ENCODE measurements at regions not wholly inside any gene's neighbourhood (a gene's known extent, or its start where the extent isn't known, plus 50 kb on each side); places are given as distances from the start of the nearest gene placed in this dataset.

DNA sequence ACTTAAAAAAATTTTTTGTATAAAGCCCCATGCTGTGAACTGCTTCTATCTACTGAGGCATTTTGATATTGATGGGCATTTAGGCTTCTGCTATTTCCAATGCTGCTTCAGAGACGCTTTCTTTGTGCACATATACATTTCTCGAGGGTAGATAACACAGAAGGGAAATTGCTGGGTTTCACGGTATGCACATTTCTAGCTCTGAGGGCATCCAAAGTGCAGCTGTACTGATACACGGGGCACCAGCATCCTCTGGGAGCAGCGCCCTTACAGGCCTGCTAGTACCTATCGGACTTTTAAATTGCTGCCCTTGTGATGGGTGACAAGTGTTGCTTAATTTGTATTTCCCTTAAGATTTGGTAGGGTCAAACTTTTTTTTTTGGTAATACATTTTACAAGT lies 88.6 kb downstream of the KCTD15 start:
- Histone ChIP-seq H3K4me3 (no peak overlapping the region), H3K9me3 (replicated peaks) (no peaks in the 10 kb centered on the region), H3K27ac (no peak overlapping the region), H3K36me3 (no peaks in the 10 kb centered on the region), H3K4me1 (peaks cover 4% of the 10 kb centered on the region), H3K27me3 (no peaks in the 10 kb centered on the region)
- DNase-seq, result no peak

DNA sequence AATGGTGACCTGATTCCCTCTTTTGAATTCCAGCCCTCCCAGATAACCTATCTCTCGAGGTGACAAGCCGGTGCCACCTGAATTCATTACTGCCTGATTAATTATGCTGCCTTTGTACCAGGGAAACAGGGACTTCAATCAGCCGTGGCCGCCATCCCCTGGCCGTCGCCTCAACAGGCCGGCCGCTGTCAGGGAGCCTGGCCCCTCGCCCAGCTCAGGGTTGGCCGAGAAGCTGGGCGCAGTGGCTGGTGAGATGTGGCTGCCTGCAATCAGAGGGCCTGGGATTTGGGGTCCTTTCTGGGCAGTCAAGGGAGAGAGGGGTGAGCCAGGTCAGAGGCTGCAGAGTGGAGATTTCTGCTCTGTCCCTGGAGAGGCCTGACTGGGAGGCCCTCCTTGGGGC lies 91.2 kb downstream of the KCTD15 start:
- Histone ChIP-seq H3K27ac (no peak overlapping the region), H3K4me1 (peaks cover 5% of the 10 kb centered on the region; the same call in 1 of the 2 replicates), H3K36me3 (no peaks in the 10 kb centered on the region), H3K27me3 (no peaks in the 10 kb centered on the region), H3K9me3 (replicated peaks) (0 out of 2 replicates have a peak, but pooled peaks cover 2% of the 10 kb centered on the region), H3K4me3 (no peak overlapping the region)
- no peak for DNase-seq

- Histone ChIP-seq H3K27me3 (no peaks in the 10 kb centered on the region), H3K9me3 (replicated peaks) (0 out of 2 replicates have a peak, but pooled peaks cover 2% of the 10 kb centered on the region), H3K4me1 (peaks cover 5% of the 10 kb centered on the region; the same call in 1 of the 2 replicates), H3K27ac (no peak overlapping the region), H3K36me3 (no peaks in the 10 kb centered on the region), H3K4me3 (no peak overlapping the region)
- DNase-seq, result no peak
Measured at GRCh38 chr19:33888665-33889064, 92.0 kb downstream of the KCTD15 start.

- H3K27me3 ChIP-seq, result no peaks in the 10 kb centered on the region
- H3K27ac ChIP-seq, result no peak overlapping the region
- peaks cover 5% of the 10 kb centered on the region; the same call in 1 of the 2 replicates for H3K4me1 ChIP-seq
- 0 out of 2 replicates have a peak, but pooled peaks cover 2% of the 10 kb centered on the region for H3K9me3 ChIP-seq (replicated peaks)
- no peak for DNase-seq
- no peak overlapping the region for H3K4me3 ChIP-seq
- no peaks in the 10 kb centered on the region for H3K36me3 ChIP-seq
Measured at GRCh38 chr19:33890569-33890968, 93.9 kb downstream of the KCTD15 start.

- H3K9me3 ChIP-seq (replicated peaks), result 0 out of 2 replicates have a peak, but pooled peaks cover 2% of the 10 kb centered on the region
- peaks cover 5% of the 10 kb centered on the region; the same call in 1 of the 2 replicates for H3K4me1 ChIP-seq
- no peak overlapping the region for H3K4me3 ChIP-seq
- H3K27ac ChIP-seq, result no peak overlapping the region
- H3K27me3 ChIP-seq, result no peaks in the 10 kb centered on the region
- no peaks in the 10 kb centered on the region for H3K36me3 ChIP-seq
- DNase-seq, result no peak
Measured at GRCh38 chr19:33891773-33892172, 95.1 kb downstream of the KCTD15 start.

GRCh38 chr19:33894787-33895186 lies 98.1 kb downstream of the KCTD15 start:
- Histone ChIP-seq H3K4me1 (peaks cover 5% of the 10 kb centered on the region; the same call in 1 of the 2 replicates), H3K27ac (no peak overlapping the region), H3K9me3 (replicated peaks) (peaks cover 2% of the 10 kb centered on the region; the same call in 1 of the 2 replicates), H3K36me3 (no peaks in the 10 kb centered on the region), H3K27me3 (no peaks in the 10 kb centered on the region), H3K4me3 (no peak overlapping the region)
- DNase-seq, result no peak

DNA sequence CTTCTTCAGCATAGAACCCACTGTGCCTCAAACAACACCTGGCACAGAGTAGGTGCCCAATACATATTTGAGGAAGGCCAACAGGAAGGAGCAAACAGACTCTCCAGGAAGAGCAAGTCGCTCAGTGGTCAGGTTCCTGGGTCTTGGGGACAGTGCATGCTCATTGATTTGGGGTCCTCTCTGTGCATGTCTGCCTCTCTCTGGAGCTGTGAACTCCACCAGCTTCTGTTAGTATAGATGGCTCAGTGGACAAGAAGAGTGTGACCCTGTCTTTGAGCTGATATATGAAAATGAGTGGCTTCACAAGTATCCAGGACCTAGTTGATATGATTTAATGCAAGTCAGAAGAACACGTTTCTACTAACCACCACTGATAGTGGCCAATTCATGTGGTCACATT lies 98.7 kb downstream of the KCTD15 start:
- Histone ChIP-seq H3K9me3 (replicated peaks) (peaks cover 2% of the 10 kb centered on the region; the same call in 1 of the 2 replicates), H3K27ac (no peak overlapping the region), H3K36me3 (no peaks in the 10 kb centered on the region), H3K4me3 (no peak overlapping the region), H3K27me3 (no peaks in the 10 kb centered on the region), H3K4me1 (peaks cover 5% of the 10 kb centered on the region; the same call in 1 of the 2 replicates)
- no peak for DNase-seq

DNA sequence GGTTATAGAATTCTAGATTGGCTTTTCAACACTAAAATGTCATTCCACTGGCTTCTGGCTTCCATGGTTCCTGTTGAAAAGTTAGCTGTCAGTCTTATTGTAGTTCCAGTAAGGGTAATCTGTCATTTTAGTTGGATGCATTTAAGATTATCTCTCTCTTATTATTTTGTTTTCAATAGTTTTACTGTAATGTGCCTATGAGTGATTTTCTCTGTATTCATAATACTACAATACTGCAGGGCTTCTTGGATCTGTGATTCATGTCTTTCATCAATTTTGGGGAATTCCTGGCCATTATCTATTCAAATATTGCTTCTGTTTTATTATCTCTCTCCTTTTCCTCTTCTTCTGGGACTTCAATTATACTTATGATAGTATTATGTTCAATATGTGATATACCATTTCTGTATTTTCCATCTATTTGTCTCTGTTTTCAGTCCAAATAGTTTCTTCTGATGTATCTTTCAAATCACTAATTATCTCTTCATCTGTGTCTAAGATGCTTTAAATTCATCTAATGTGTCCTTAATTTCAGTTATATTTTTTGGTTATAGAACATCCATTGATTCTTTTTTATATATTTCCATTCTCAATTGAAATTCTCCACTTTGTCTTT lies 101.5 kb downstream of the KCTD15 start:
- H3K36me3 ChIP-seq, result no peaks in the 10 kb centered on the region
- DNase-seq, result no peak
- H3K27me3 ChIP-seq, result no peaks in the 10 kb centered on the region
- no peaks in the 10 kb centered on the region for H3K4me1 ChIP-seq
- no peak overlapping the region for H3K4me3 ChIP-seq
- no peaks in the 10 kb centered on the region; the same call in 1 of the 2 replicates for H3K9me3 ChIP-seq (replicated peaks)
- H3K27ac ChIP-seq, result no peak overlapping the region

- no peaks in the 10 kb centered on the region; the same call in 1 of the 2 replicates for H3K9me3 ChIP-seq (replicated peaks)
- DNase-seq, result no peak
- no peaks in the 10 kb centered on the region for H3K4me1 ChIP-seq
- H3K36me3 ChIP-seq, result no peaks in the 10 kb centered on the region
- no peak overlapping the region for H3K4me3 ChIP-seq
- H3K27me3 ChIP-seq, result no peaks in the 10 kb centered on the region
- H3K27ac ChIP-seq, result no peak overlapping the region
Measured at GRCh38 chr19:33900817-33901216, 104.1 kb downstream of the KCTD15 start.

- Histone ChIP-seq H3K4me1 (no peaks in the 10 kb centered on the region), H3K27ac (no peak overlapping the region), H3K36me3 (no peaks in the 10 kb centered on the region), H3K27me3 (no peaks in the 10 kb centered on the region), H3K9me3 (replicated peaks) (no peaks in the 10 kb centered on the region; the same call in 1 of the 2 replicates), H3K4me3 (no peak overlapping the region)
- DNase-seq, result no peak
Measured at GRCh38 chr19:33902395-33902794, 105.7 kb downstream of the KCTD15 start.

DNA sequence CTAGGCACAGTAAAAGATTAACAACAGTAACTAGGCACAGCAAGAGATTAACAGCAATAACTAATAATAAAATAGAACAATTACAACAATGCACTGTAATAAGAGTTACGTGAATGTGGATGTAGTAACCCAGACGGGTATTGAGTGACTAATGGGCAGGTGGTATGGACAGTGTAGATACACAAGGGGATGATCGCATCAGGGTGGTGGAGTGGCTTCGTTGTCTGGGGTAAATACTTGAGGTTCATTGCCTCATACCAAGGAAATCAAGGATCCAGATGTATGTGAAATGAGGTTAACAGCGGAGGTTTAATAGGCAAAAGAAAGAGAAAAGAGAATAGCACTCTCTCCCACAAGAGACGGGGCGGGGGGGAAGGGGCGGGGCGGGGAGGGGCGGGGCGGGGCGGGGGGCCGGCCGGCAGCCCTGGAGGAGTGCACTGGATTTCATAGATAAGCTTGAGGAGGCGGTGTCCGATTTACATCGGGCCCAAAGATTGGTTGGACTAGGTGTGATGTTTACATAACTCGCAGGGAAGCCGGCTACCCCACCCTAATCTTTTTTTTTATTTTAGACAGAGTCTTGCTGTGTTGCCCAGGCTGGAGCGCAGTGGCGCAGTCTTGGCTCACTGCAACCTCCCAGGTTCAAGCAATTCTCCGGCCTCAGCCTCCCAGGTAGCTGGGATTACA lies 106.3 kb downstream of the KCTD15 start:
- Histone ChIP-seq H3K27me3 (no peaks in the 10 kb centered on the region), H3K4me3 (no peak overlapping the region), H3K36me3 (no peaks in the 10 kb centered on the region), H3K4me1 (no peaks in the 10 kb centered on the region), H3K27ac (no peak overlapping the region), H3K9me3 (replicated peaks) (no peaks in the 10 kb centered on the region; the same call in 1 of the 2 replicates)
- DNase-seq, result no peak

DNA sequence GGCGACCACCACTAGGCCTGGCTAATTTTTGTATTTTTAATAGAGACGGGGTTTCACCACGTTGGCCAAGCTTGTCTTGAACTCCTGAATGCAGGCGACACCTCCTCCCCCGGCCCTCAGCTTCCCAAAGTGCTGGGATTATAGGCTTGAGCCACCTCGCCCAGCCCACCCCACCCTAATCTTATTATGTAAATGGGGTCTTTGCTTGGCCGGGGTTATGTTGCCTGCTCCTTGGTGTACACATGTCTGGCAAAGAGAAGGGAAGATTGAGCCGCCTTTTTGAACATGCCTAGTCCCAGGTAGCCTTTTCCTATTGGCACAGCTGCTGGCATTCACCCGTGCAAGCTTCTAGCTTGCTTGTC lies 106.8 kb downstream of the KCTD15 start:
- Histone ChIP-seq H3K9me3 (replicated peaks) (no peaks in the 10 kb centered on the region), H3K27me3 (no peaks in the 10 kb centered on the region), H3K4me1 (no peaks in the 10 kb centered on the region), H3K27ac (no peak overlapping the region), H3K36me3 (no peaks in the 10 kb centered on the region), H3K4me3 (no peak overlapping the region)
- DNase-seq, result no peak

GRCh38 chr19:33904681-33905080 lies 108.0 kb downstream of the KCTD15 start:
- no peaks in the 10 kb centered on the region for H3K27me3 ChIP-seq
- DNase-seq, result peak; percentile 19
- no peaks in the 10 kb centered on the region for H3K36me3 ChIP-seq
- no peaks in the 10 kb centered on the region for H3K4me1 ChIP-seq
- H3K4me3 ChIP-seq, result no peak overlapping the region
- no peak overlapping the region for H3K27ac ChIP-seq
- no peaks in the 10 kb centered on the region for H3K9me3 ChIP-seq (replicated peaks)

GRCh38 chr19:33905473-33905936 lies 108.8 kb downstream of the KCTD15 start:
- no peak overlapping the region for H3K27ac ChIP-seq
- no peaks in the 10 kb centered on the region for H3K36me3 ChIP-seq
- H3K9me3 ChIP-seq (replicated peaks), result no peaks in the 10 kb centered on the region
- no peak overlapping the region for H3K4me3 ChIP-seq
- H3K4me1 ChIP-seq, result no peaks in the 10 kb centered on the region
- DNase-seq, result no peak
- H3K27me3 ChIP-seq, result no peaks in the 10 kb centered on the region

GRCh38 chr19:33905937-33906577 lies 109.4 kb downstream of the KCTD15 start:
- Histone ChIP-seq H3K4me1 (no peaks in the 10 kb centered on the region), H3K36me3 (no peaks in the 10 kb centered on the region), H3K27ac (no peak overlapping the region), H3K4me3 (no peak overlapping the region), H3K9me3 (replicated peaks) (no peaks in the 10 kb centered on the region), H3K27me3 (no peaks in the 10 kb centered on the region)
- DNase-seq, result no peak
